Activated naive CD4-positive, alpha-beta T cell treated with anti-CD3 and anti-CD28 coated beads for 36 hours (primary cell): ENCODE measurements at regions not wholly inside any gene's neighbourhood (a gene's known extent, or its start where the extent isn't known, plus 50 kb on each side); places are given as distances from the start of the nearest gene placed in this dataset.

Experiments
- CTCF ChIA-PET: fragments of 350-600 bp; sonication (Branson Sonifier 250); formaldehyde crosslinking; loops from one replicate; lab custom pipeline; 2021; ENCODE audit warnings: antibody characterized with exemption; lab: Charles Lee
- DNase-seq: peaks from one replicate; pipeline ENCODE4 v3.0.0-alpha.2; 2020
- H3K27ac Mint-ChIP-seq: one replicate; pipeline ENCODE4 v1.8.0; 2021; ENCODE audit warnings: mild to moderate bottlenecking, mixed read lengths
- H3K27me3 Mint-ChIP-seq: one replicate; pipeline ENCODE4 v1.8.0; 2021; ENCODE audit warnings: low read depth, mixed read lengths
- H3K36me3 Mint-ChIP-seq: one replicate; pipeline ENCODE4 v1.8.0; 2021; ENCODE audit warnings: low read depth, mixed read lengths
- H3K4me1 Mint-ChIP-seq: one replicate; pipeline ENCODE4 v1.8.0; 2021; ENCODE audit warnings: low read depth, mixed read lengths
- H3K4me3 Mint-ChIP-seq: one replicate; pipeline ENCODE4 v1.8.0; 2021; ENCODE audit warnings: mild to moderate bottlenecking, moderate library complexity, mixed read lengths
- H3K9me3 Mint-ChIP-seq: one replicate; pipeline ENCODE4 v1.8.0; 2021; ENCODE audit warnings: mixed read lengths
- intact Hi-C: fragments of 100-400 bp; cut with micrococcal nuclease; formaldehyde crosslinking; loops from one replicate; pipeline ENCODE4 v1.15.1; 2023

DNA sequence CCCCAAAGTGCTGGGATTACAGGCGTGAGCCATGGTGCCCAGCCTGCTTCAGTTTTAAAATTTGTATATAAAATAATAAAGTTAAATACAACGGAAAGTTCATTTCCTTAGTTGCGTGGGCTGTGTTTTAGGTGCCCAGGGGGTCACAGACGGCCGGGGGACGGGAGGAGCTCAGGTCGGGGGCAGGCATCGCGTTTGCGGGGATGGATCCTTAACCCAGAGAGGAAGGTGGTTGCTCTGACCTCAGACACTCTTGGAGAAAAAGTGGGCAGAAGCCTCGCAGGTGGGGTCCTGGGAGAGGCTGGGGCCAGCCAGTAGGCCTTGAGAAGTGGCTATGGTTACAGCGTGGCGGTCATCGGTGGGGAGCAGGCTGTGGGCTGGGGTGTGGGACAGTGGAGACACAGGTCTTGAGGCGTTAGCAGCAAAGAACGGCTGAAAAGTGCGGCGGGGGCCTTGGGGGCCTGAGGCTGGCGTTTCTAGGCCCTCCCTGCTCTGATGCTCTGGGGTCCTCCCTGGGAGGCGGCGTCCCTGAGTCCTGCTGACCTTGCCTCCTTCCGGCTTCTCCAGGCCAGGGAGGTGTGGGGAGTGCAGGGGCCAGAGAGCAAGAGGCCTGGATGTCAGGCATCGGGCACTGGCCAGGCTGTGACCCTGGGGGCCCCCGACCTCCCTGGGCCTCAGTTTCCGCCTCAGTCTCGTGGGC lies 54.4 kb downstream of the UNCX start:
- H3K27me3 Mint-ChIP-seq, result peaks cover 10% of the 10 kb centered on the region
- no peaks in the 10 kb centered on the region for H3K36me3 Mint-ChIP-seq
- DNase-seq, result no peak
- no peak overlapping the region for H3K4me3 Mint-ChIP-seq
- no peak overlapping the region for H3K27ac Mint-ChIP-seq
- CTCF ChIA-PET, result no interaction called here
- intact Hi-C loops, result no loop called here
- peaks cover 14% of the 10 kb centered on the region for H3K4me1 Mint-ChIP-seq
- no peaks in the 10 kb centered on the region for H3K9me3 Mint-ChIP-seq

DNA sequence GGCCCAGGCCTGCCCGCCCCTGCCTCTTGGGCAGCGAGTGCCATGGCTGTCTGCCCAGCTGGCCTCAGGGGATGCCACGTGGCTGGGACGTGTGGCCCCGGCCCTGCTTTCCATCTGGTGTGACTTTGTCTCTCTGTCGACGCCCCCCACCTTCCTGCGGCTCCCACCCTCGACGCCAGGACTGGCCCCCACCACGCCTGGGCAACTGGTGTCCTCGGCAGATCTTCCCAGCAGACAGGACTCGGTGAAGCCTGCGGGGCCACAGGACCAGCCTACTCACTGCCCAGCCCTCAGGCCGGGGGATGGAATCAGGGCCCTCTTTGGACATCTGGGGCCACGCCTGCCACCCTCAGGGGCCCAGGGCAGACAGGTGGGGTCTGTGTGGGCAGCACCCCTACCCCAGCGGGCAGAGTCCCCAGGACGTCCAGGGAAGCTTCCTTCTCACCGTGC lies 55.1 kb downstream of the UNCX start:
- DNase-seq, result no peak
- Mint-ChIP-seq H3K4me3 (no peak overlapping the region), H3K27ac (no peak overlapping the region), H3K4me1 (peaks cover 14% of the 10 kb centered on the region), H3K9me3 (no peaks in the 10 kb centered on the region), H3K36me3 (no peaks in the 10 kb centered on the region), H3K27me3 (peaks cover 10% of the 10 kb centered on the region)
- CTCF ChIA-PET, result no interaction called here
- intact Hi-C loops, result no loop called here

DNA sequence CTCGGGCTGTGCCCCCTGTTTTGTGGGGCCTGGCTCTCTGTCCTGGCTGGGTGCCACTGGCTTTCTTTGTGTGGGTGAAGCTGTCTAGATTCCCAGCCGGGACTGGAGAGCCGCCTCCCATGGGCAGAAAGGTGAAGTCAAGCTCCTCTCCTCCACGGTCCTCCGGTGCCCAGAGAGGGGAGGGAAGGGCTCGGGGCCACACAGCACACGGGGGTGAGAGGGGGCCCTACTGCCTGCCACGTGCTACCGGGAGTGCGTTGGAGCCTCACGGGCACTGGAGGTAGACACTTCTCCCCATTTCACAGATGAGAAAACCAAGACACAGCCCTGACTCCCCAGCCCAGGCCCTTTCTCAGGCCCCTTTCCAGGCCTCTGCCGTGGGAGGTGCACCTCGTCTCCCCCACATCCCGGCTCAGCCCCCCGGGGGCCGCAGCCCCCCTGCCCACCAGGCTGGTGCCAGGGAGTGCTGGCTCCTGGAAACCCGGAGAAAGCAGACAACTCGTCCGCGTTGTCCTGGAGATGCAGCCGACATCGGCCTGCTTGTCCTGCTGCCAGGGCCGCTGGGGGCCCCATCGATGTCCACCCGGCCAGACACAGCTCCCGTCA lies 55.8 kb downstream of the UNCX start:
- H3K4me1 Mint-ChIP-seq, result peaks cover 14% of the 10 kb centered on the region
- H3K9me3 Mint-ChIP-seq, result no peaks in the 10 kb centered on the region
- H3K27ac Mint-ChIP-seq, result no peak overlapping the region
- H3K27me3 Mint-ChIP-seq, result peaks cover 15% of the 10 kb centered on the region
- no peak overlapping the region for H3K4me3 Mint-ChIP-seq
- no peak for DNase-seq
- intact Hi-C loops, result no loop called here
- CTCF ChIA-PET, result no interaction called here
- no peaks in the 10 kb centered on the region for H3K36me3 Mint-ChIP-seq

DNA sequence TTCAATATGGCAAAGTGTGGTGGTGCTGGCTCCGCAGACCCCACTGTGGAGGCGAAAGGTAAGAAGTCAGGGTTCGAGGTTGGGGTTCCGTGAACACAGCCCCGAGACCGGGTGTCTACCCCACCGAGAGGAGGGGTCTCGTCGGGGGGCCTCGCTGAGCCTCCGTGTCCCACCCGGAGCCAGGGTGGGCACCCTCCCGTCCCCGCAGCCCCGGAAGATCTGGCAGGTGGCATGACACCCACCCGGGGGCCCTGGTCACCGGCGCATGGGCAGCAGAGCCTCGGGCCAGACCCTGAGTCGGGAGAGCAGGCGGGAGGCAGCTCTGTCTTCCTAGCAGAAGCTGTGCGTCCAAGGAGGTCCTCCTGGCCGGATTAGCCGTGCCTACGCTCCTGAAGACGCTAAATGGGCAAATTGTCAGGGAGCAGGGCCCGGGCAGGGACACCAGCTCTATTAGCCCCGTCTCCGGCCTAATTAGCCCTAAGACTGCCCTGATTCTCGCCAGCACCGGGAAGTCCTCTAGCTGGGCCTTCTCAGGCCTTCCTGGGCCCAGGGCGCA lies 56.4 kb downstream of the UNCX start:
- no peaks in the 10 kb centered on the region for H3K9me3 Mint-ChIP-seq
- no peak overlapping the region for H3K4me3 Mint-ChIP-seq
- intact Hi-C loops, result no loop called here
- no peak overlapping the region for H3K27ac Mint-ChIP-seq
- no peak for DNase-seq
- CTCF ChIA-PET, result no interaction called here
- peaks cover 15% of the 10 kb centered on the region for H3K27me3 Mint-ChIP-seq
- no peaks in the 10 kb centered on the region for H3K36me3 Mint-ChIP-seq
- peaks cover 14% of the 10 kb centered on the region for H3K4me1 Mint-ChIP-seq

DNA sequence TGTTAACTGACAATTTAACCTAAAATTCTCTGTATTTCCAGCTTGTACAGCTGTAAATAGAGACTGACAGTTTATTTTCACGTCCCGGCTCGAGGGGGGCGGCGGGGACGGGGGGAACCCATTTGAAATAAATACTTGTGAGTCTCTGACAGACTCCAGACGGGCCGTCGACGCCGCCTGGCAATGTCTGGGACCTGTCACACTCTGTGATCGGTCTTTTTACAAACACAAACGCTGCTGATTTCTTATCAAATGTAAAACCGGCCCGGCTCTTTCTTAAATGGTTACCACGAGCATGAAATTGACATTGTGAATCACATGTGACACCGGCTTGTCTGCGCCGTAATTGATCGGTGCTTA lies 57.0 kb downstream of the UNCX start:
- Mint-ChIP-seq H3K4me1 (peaks cover 14% of the 10 kb centered on the region), H3K27me3 (peaks cover 15% of the 10 kb centered on the region), H3K27ac (no peak overlapping the region), H3K4me3 (peak overlapping the region; percentile 35), H3K9me3 (no peaks in the 10 kb centered on the region), H3K36me3 (no peaks in the 10 kb centered on the region)
- CTCF ChIA-PET, result no interaction called here
- intact Hi-C loops, result no loop called here
- no peak for DNase-seq

DNA sequence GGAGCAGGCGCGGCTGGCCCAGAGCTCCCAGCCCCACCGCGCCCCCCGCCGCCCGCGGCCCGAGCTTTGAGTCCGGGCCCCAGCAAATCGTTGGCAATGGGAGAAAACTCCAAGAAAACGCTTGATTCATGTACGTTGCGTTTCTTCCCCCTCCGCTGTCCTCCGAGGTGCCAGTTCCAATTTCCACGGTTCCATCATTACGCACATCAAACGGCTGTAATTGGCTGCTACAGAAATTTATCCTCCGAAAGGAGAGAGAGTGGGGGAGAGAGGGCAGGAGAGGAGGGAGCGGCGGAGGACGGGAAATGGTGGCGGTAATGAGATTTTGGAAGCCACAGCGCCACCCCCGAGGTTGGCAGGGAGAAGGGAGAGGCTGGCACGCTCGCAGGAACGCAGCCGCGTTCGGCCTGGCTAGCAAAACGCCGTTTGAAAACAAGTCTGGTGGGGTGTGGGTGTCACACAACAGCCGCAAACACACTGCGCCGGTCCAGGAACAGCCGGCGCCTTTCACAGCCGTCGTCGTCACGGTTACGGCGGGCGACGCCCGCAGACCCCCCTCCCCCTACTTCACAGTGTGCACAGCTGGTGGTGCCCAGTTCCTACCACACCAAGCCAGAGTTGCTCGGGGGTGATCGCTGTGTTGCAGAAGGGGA lies 57.5 kb downstream of the UNCX start:
- intact Hi-C loops, result no loop called here
- H3K27me3 Mint-ChIP-seq, result peaks cover 15% of the 10 kb centered on the region
- H3K4me3 Mint-ChIP-seq, result peak overlapping the region; percentile 60
- peaks cover 14% of the 10 kb centered on the region for H3K4me1 Mint-ChIP-seq
- H3K27ac Mint-ChIP-seq, result no peak overlapping the region
- H3K36me3 Mint-ChIP-seq, result no peaks in the 10 kb centered on the region
- no peaks in the 10 kb centered on the region for H3K9me3 Mint-ChIP-seq
- CTCF ChIA-PET, result no interaction called here
- DNase-seq, result peak; percentile 46

DNA sequence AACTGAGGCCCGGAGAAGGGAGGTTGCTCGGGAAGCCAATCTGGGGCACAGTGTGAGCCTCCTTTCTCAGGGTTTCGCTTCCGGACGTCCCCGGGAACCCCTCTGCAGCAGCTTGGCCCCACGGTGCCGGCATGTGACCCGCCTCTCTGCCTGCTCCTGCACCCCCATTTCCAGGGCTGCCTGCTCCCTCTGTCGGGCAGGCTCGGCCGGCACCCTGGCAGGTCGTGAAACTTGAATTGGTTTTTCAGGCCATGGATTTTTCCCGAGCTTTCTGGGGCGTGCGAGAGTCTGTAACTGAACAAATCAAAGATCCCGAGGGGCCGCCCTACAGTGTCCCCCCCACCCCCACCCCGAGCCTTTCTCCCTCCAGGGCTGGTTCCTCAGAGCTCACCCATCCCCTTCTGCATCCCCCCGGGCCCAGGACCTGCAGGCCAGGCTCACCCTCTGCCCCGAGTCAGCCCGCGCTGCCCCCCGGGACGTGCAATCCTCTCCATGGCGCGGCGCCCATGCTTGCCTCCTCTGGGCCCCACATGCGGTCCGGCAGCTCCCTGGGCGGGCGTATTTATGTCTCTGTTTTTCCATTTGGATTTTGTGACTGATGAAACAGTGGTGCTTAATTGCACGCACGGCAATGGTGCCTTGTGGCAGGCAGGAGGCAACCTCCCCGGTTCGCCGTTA lies 58.1 kb downstream of the UNCX start:
- intact Hi-C loops, result no loop called here
- CTCF ChIA-PET, result no interaction called here

DNA sequence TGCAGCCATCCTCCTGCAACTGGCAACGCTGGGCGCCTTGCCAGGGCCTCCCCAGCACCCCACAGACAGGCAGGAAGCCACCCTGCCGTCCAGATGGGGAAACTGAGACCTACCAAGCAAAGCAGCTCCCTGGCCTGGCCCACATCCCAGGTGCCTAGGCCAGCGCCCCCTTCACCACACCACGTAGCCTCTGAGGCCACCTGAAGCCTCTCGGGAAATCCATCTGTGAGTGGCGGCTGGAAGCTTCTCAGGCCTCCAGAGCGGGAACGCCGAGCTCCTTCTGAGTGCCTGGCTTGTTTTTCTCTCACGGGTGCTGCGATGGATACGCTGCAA lies 58.7 kb downstream of the UNCX start:
- H3K36me3 Mint-ChIP-seq, result no peaks in the 10 kb centered on the region
- no peaks in the 10 kb centered on the region for H3K9me3 Mint-ChIP-seq
- H3K27ac Mint-ChIP-seq, result no peak overlapping the region
- peaks cover 14% of the 10 kb centered on the region for H3K4me1 Mint-ChIP-seq
- CTCF ChIA-PET, result no interaction called here
- H3K27me3 Mint-ChIP-seq, result peaks cover 15% of the 10 kb centered on the region
- DNase-seq, result no peak
- intact Hi-C loops, result no loop called here
- peak overlapping the region; percentile 24 for H3K4me3 Mint-ChIP-seq

More for the DNA sequence above, 58.1 kb downstream of the UNCX start:
- Mint-ChIP-seq H3K27ac (no peak overlapping the region), H3K36me3 (no peaks in the 10 kb centered on the region), H3K4me1 (peaks cover 14% of the 10 kb centered on the region), H3K27me3 (peaks cover 15% of the 10 kb centered on the region), H3K4me3 (peak overlapping the region; percentile 60), H3K9me3 (no peaks in the 10 kb centered on the region)
- peak; percentile 11 for DNase-seq

DNA sequence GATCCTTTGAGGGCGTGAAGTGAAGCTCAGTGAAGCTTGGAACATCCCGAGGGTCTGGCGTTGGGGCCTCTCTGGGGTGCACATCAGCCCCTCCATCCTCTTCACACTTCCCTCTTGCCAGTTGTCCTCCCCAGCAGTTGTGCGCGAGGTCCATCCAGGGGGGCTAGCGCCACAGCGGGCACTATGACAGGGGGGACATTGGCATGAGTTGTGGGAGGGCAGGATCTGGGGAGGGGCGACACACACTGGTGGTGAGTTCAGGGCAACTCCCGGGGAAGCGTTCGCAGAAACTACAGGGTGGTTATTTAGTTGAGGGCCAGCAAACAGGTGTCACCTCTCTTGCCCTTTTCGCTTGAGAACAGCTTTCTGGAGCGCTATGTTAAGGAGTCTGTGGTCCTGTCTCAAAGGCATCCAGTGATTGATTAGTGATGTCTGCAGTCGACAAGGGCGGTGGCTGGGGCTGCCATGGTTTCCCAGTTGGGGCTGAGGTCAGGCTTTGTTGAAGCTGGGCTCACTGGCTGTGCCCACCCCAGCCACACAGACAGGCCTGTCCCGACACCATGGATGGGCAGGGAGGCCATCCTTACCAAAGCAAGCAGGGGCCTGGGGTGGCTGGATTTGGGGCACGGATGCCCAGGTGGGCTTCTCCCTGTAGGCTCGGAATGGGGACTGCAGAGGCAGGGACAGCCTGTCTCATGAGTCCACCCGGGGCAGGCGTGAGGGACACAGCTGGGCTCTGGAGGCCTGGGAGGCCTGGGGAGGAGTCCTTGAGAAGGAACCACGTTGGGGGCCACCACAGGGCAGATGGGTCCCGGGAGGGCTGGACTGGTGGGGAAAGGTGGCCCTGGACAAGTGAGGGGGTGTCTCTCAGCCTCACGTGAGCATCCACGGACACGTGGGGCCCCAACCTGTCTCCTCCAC lies 59.4 kb downstream of the UNCX start:
- CTCF ChIA-PET, result no interaction called here
- Mint-ChIP-seq H3K4me1 (peaks cover 14% of the 10 kb centered on the region), H3K9me3 (no peaks in the 10 kb centered on the region), H3K4me3 (no peak overlapping the region), H3K27me3 (peaks cover 17% of the 10 kb centered on the region), H3K27ac (no peak overlapping the region), H3K36me3 (no peaks in the 10 kb centered on the region)
- intact Hi-C loops, result no loop called here
- no peak for DNase-seq

DNA sequence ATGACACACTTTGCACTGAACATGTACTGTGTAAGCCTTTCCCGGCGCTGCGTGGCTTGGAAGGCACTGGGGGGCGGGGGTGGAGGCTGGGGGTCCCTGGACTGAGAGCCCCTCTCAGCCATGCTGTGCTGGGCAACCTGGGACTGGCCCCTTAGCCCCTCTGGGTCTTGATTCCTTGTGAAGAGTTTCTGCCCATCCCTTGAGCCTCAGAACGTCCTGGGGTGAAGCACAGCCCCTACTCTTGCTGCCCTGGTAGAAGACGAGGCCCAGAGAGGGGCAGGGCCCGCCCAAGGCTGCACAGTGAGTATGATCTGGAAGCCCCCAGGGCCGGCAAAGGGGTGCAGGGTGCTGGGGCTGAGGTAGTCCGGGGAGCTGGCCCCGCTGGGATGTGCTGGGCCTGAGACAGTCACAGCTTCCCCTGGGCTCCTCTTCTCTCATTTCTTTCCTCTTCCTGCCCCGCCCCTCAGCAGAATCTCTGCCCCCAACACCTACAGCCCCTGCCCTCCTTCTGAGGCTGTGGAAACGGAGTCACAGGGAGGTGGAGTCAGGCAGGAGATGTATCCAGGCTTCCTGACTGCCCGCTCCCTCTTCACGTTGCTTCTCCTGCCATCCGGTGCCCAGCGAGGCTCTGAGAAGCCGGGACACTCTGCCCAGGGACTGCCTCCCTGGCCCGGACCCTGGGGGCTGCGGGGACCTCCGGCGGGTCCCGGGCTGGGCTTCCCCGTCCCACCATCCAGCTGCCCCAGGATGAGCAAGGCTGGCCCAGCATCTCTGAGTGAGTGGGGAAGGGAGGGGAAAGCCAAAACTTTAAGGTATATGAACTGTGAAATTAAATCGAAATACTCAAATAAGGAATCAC lies 60.5 kb downstream of the UNCX start:
- Mint-ChIP-seq H3K36me3 (no peaks in the 10 kb centered on the region), H3K27me3 (peaks cover 21% of the 10 kb centered on the region), H3K4me3 (no peak overlapping the region), H3K27ac (no peak overlapping the region), H3K9me3 (no peaks in the 10 kb centered on the region), H3K4me1 (peaks cover 14% of the 10 kb centered on the region)
- CTCF ChIA-PET, result no interaction called here
- DNase-seq, result no peak
- intact Hi-C loops, result no loop called here

DNA sequence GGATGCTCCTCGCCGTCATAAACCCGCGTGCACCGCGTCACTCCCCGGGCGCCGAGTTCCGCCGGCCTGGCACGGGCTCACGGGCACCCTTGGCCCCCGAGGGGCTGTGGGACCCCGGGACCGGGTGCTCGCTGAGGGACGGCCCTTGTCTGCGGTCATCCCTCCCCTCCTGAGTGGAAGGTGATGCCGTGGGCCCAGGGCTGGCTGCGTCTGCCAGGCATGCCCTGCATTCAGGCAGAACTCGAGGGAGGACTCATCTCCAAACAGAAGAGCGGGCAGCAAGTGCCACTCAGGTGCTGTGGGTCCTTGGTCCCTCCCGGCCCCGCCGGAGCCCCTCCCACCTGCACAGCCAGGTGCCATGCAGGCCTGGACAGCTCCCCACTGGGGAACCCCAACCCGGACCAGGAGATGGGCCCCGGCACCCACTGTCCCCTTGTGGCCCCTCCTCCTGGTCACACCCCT lies 61.3 kb downstream of the UNCX start:
- peaks cover 14% of the 10 kb centered on the region for H3K4me1 Mint-ChIP-seq
- intact Hi-C loops, result no loop called here
- H3K9me3 Mint-ChIP-seq, result no peaks in the 10 kb centered on the region
- no peak overlapping the region for H3K27ac Mint-ChIP-seq
- H3K4me3 Mint-ChIP-seq, result no peak overlapping the region
- peaks cover 21% of the 10 kb centered on the region for H3K27me3 Mint-ChIP-seq
- CTCF ChIA-PET, result no interaction called here
- DNase-seq, result no peak
- no peaks in the 10 kb centered on the region for H3K36me3 Mint-ChIP-seq
